ENCODE measurements at regions not wholly inside any gene's neighbourhood (a gene's known extent, or its start where the extent isn't known, plus 50 kb on each side); places are given as distances from the start of the nearest gene placed in this dataset.

- 73 to 78% (median 77%) methylated on average over 7 of the region's 7 CpGs for WGBS, 5 donors
Observed at GRCh38 chr3:99471353-99472323, 166.8 kb upstream of the COL8A1 start.

GRCh38 chr3:99470841-99471240, 167.6 kb upstream of the COL8A1 start:
- H3K27ac ChIP-seq = no peak overlapping the region
- TF ChIP-seq POLR2A (IDR thresholded peaks at IDR 0.05) (no peak), CTCF (IDR thresholded peaks at IDR 0.05) (no peak), POLR2AphosphoS5 (IDR thresholded peaks at IDR 0.05) (no peak), EP300 (IDR thresholded peaks at IDR 0.05) (no peak)
- DNase-seq = no peak
- no peak overlapping the region for H3K4me3 ChIP-seq
- no peaks in the 10 kb centered on the region for H3K4me1 ChIP-seq
- intact Hi-C loops (cut with DNase I; ENCODE audit: low total_unique reads) = no loop called here
- H3K36me3 ChIP-seq = no peaks in the 10 kb centered on the region
- H3K9me3 ChIP-seq = no peaks in the 10 kb centered on the region
- H3K27me3 ChIP-seq = no peaks in the 10 kb centered on the region

More at GRCh38 chr3:99471353-99472323, 166.8 kb upstream of the COL8A1 start:
- Histone ChIP-seq H3K27me3 (no peaks in the 10 kb centered on the region), H3K9me3 (no peaks in the 10 kb centered on the region), H3K4me3 (no peak overlapping the region), H3K27ac (no peak overlapping the region), H3K36me3 (no peaks in the 10 kb centered on the region), H3K4me1 (no peaks in the 10 kb centered on the region)
- intact Hi-C loops (cut with DNase I; ENCODE audit: low total_unique reads) = no loop called here
- TF ChIP-seq CTCF (IDR thresholded peaks at IDR 0.05) (no peak), EP300 (IDR thresholded peaks at IDR 0.05) (no peak), POLR2AphosphoS5 (IDR thresholded peaks at IDR 0.05) (no peak), POLR2A (IDR thresholded peaks at IDR 0.05) (no peak)
- no peak for DNase-seq

- Histone ChIP-seq H3K9me3 (no peaks in the 10 kb centered on the region), H3K4me1 (no peaks in the 10 kb centered on the region), H3K4me3 (no peak overlapping the region), H3K27me3 (no peaks in the 10 kb centered on the region), H3K36me3 (no peaks in the 10 kb centered on the region), H3K27ac (no peak overlapping the region)
- intact Hi-C loops (cut with DNase I; ENCODE audit: low total_unique reads) = no loop called here
- no peak for DNase-seq
- WGBS, 5 donors = 53 to 69% (median 64%) methylated on average over 3 of the region's 3 CpGs
- TF ChIP-seq POLR2A (IDR thresholded peaks at IDR 0.05) (no peak), POLR2AphosphoS5 (IDR thresholded peaks at IDR 0.05) (no peak), CTCF (IDR thresholded peaks at IDR 0.05) (no peak)
Observed at GRCh38 chr3:99468918-99469317, 169.5 kb upstream of the COL8A1 start.

GRCh38 chr3:99467420-99467819, 171.0 kb upstream of the COL8A1 start:
- intact Hi-C loops (cut with DNase I; ENCODE audit: low total_unique reads) = no loop called here
- no peak overlapping the region for H3K4me3 ChIP-seq
- no peaks in the 10 kb centered on the region for H3K36me3 ChIP-seq
- no peaks in the 10 kb centered on the region for H3K27me3 ChIP-seq
- TF ChIP-seq CTCF (IDR thresholded peaks at IDR 0.05) (no peak), POLR2AphosphoS5 (IDR thresholded peaks at IDR 0.05) (no peak), EP300 (IDR thresholded peaks at IDR 0.05) (no peak), POLR2A (IDR thresholded peaks at IDR 0.05) (no peak)
- 84 to 90% (median 88%) methylated on average over 3 of the region's 3 CpGs for WGBS, 5 donors
- no peaks in the 10 kb centered on the region for H3K9me3 ChIP-seq
- no peaks in the 10 kb centered on the region for H3K4me1 ChIP-seq
- no peak overlapping the region for H3K27ac ChIP-seq
- no peak for DNase-seq

All from stomach (tissue), 8 donors.